IMR-90 (cell line): ENCODE measurements at regions not wholly inside any gene's neighbourhood (a gene's known extent, or its start where the extent isn't known, plus 50 kb on each side); places are given as distances from the start of the nearest gene placed in this dataset.
"Not testable (repeated sequence)": the region's sequence is repeated elsewhere in the genome, so short reads cannot be mapped to it uniquely, and the experiment has no call there.

Experiments
- ATAC-seq: fragments of 200-7000 bp; cut with Tn5 transposase; 2 replicates; pipeline ENCODE4 v1.9.1; 2020; ENCODE audit warnings: low read depth, mild to moderate bottlenecking, moderate library complexity
- BruUV-seq: library from RNA; stranded (reverse); fragments of 400-500 nt; replicated peaks from 2 replicates; lab custom pipeline; 2021; lab: Mats Ljungman, UMichigan
- CTCF ChIA-PET: fragments of 300-600 bp; formaldehyde crosslinking; extraction: SDS; loops from one replicate; lab custom pipeline; 2021; ENCODE audit warnings: antibody characterized with exemption; lab: Yijun Ruan, JAX
- POLR2A ChIA-PET: fragments of 300-600 bp; sonication (Branson Sonifier 250); formaldehyde crosslinking; loops from one replicate; lab custom pipeline; 2022; ENCODE audit warnings: antibody characterized with exemption; ENCODE audit not compliant: unreplicated experiment; lab: Charles Lee
- DNase-seq: peaks from one replicate; pipeline ENCODE4 v3.0.0; 2013
- H2AFZ ChIP-seq: replicated peaks from 2 replicates; pipeline ENCODE3; 2013; ENCODE audit warnings: low read length, mild to moderate bottlenecking; ENCODE audit not compliant: poor library complexity
- H2AK5ac ChIP-seq: 2 replicates; pipeline ENCODE4 v1.6.1; 2013; ENCODE audit warnings: low read depth, low read length, inconsistent platforms
- H2AK9ac ChIP-seq: replicated peaks from 2 replicates; pipeline ENCODE3; 2013; ENCODE audit warnings: mild to moderate bottlenecking, low read depth, low read length, moderate library complexity; ENCODE audit not compliant: poor library complexity
- H2BK120ac ChIP-seq: 2 replicates; pipeline ENCODE4 v1.6.1; 2013; ENCODE audit warnings: low read depth, low read length, inconsistent platforms
- H2BK15ac ChIP-seq: 3 replicates; pipeline ENCODE4 v1.6.1; 2013; ENCODE audit warnings: low read depth, low read length, inconsistent platforms
- H2BK20ac ChIP-seq: 2 replicates; pipeline ENCODE4 v1.6.1; 2013; ENCODE audit warnings: low read depth, mild to moderate bottlenecking, inconsistent platforms, low read length, moderate library complexity
- H2BK5ac ChIP-seq: 2 replicates; pipeline ENCODE4 v1.6.1; 2013; ENCODE audit warnings: mild to moderate bottlenecking, low read depth, low read length, inconsistent platforms; ENCODE audit not compliant: poor library complexity, severe bottlenecking
- H3K14ac ChIP-seq: replicated peaks from 2 replicates; pipeline ENCODE4 v1.6.1; 2013; ENCODE audit warnings: low read depth, low read length, inconsistent platforms
- H3K18ac ChIP-seq: 2 replicates; pipeline ENCODE4 v1.6.1; 2013; ENCODE audit warnings: low read depth, low read length, control low read depth
- H3K23ac ChIP-seq: 2 replicates; pipeline ENCODE4 v1.6.1; 2013; ENCODE audit warnings: low read depth, low read length, inconsistent platforms
- H3K27ac ChIP-seq: 2 replicates; pipeline ENCODE4 v1.5.1; 2013; ENCODE audit warnings: mild to moderate bottlenecking, control low read depth, low read length; ENCODE audit not compliant: insufficient read depth
- H3K27me3 ChIP-seq: 2 replicates; pipeline ENCODE4 v1.6.1; 2013; ENCODE audit warnings: low read length; ENCODE audit not compliant: control insufficient read depth, insufficient read depth
- H3K36me3 ChIP-seq: 2 replicates; pipeline ENCODE4 v1.6.1; 2013; ENCODE audit warnings: low read length, mixed read lengths; ENCODE audit not compliant: control insufficient read depth, insufficient read depth
- H3K4ac ChIP-seq: 2 replicates; pipeline ENCODE4 v1.6.1; 2013; ENCODE audit warnings: low read depth, low read length, inconsistent platforms
- H3K4me1 ChIP-seq: 2 replicates; pipeline ENCODE4 v1.6.1; 2013; ENCODE audit warnings: low read length, mixed read lengths; ENCODE audit not compliant: control insufficient read depth, insufficient read depth
- H3K4me2 ChIP-seq: 2 replicates; pipeline ENCODE4 v1.6.1; 2013; ENCODE audit warnings: low read depth, mild to moderate bottlenecking, control low read depth, low read length, moderate library complexity
- H3K4me3 ChIP-seq: 2 replicates; pipeline ENCODE4 v1.5.1; 2013; ENCODE audit warnings: low read depth, mild to moderate bottlenecking, control low read depth, low read length, moderate library complexity; ENCODE audit not compliant: insufficient read depth
- H3K56ac ChIP-seq: 2 replicates; pipeline ENCODE4 v1.6.1; 2013; ENCODE audit warnings: low read length, inconsistent platforms; ENCODE audit not compliant: insufficient read depth; ENCODE audit errors: extremely low read depth
- H3K79me1 ChIP-seq, 2 experiments: 2 replicates each; pipeline ENCODE4 v1.6.1; 2013; ENCODE audit warnings: low read length in 2 of 2, inconsistent platforms in 1 of 2, low read depth in 1 of 2
- H3K9ac ChIP-seq: 2 replicates; pipeline ENCODE4 v1.6.1; 2013; ENCODE audit warnings: low read depth, low read length, control low read depth
- H3K9me1 ChIP-seq: 2 replicates; pipeline ENCODE4 v1.6.1; 2013; ENCODE audit warnings: low read length, inconsistent platforms; ENCODE audit not compliant: insufficient read depth
- H3K9me3 ChIP-seq: 2 replicates; pipeline ENCODE4 v1.6.1; 2013; ENCODE audit warnings: low read length; ENCODE audit not compliant: control insufficient read depth, insufficient read depth
- H4K20me1 ChIP-seq: 2 replicates; pipeline ENCODE4 v1.6.1; 2013; ENCODE audit warnings: low read length, inconsistent platforms; ENCODE audit not compliant: insufficient read depth
- H4K5ac ChIP-seq: 2 replicates; pipeline ENCODE4 v1.6.1; 2013; ENCODE audit warnings: mild to moderate bottlenecking, low read depth, low read length, control low read depth
- H4K8ac ChIP-seq, 2 experiments: 2 replicates each; pipeline ENCODE4 v1.6.1; 2013; ENCODE audit warnings: low read depth in 2 of 2, low read length in 2 of 2, control low read depth in 1 of 2, inconsistent platforms in 1 of 2
- H4K91ac ChIP-seq: 2 replicates; pipeline ENCODE4 v1.6.1; 2013; ENCODE audit warnings: low read depth, low read length, inconsistent platforms; ENCODE audit not compliant: insufficient read depth
- WGBS, 2 experiments: methylation state at CpG; one replicate each; pipeline versions ENCODE4 v1.1.5 to v1.1.7; 2013; ENCODE audit warnings: missing lambda C conversion rate in 2 of 2; ENCODE audit not compliant: insufficient read length in 1 of 2; ENCODE audit errors: extremely low coverage in 2 of 2; 5-methylcytosine and 5-hydroxymethylcytosine counted together
- dilution Hi-C: fragments of 300-500 bp; cut with HindIII; formaldehyde crosslinking; loops from one replicate; pipeline ENCODE4 v1.14.3; 2018; ENCODE audit warnings: low sequenced_read_pairs; ENCODE audit not compliant: unreplicated experiment
- in situ Hi-C: fragments of 300-500 bp; cut with MboI; formaldehyde crosslinking; loops from 3 replicates; pipeline ENCODE4 v1.14.3; 2019; ENCODE audit warnings: low sequenced_read_pairs, inconsistent platforms, mixed read lengths
- intact Hi-C: fragments of 100-400 bp; cut with micrococcal nuclease; formaldehyde crosslinking; loops from 2 replicates; pipeline ENCODE4 v1.10.0; 2022

GRCh38 chr5:25510692-25511091 is 865.9 kb upstream of the CDH10 start:
- H3K4me2 ChIP-seq, intact Hi-C loops, H3K9me1 ChIP-seq, H2BK5ac ChIP-seq, BruUV-seq, H4K91ac ChIP-seq, H3K27ac ChIP-seq, H3K14ac ChIP-seq, H3K36me3 ChIP-seq, dilution Hi-C loops, H3K27me3 ChIP-seq, in situ Hi-C loops, H3K23ac ChIP-seq, H2BK20ac ChIP-seq, ATAC-seq, H3K4ac ChIP-seq, H2BK120ac ChIP-seq, H3K79me1 ChIP-seq, H4K20me1 ChIP-seq, H2AK9ac ChIP-seq, H3K4me3 ChIP-seq, DNase-seq, H2AK5ac ChIP-seq, H3K9ac ChIP-seq, CTCF ChIA-PET, H2BK15ac ChIP-seq, H4K5ac ChIP-seq, POLR2A ChIA-PET, H3K4me1 ChIP-seq, H4K8ac ChIP-seq, H3K18ac ChIP-seq, H3K56ac ChIP-seq, H2AFZ ChIP-seq, H3K9me3 ChIP-seq: not testable (repeated sequence)
- no CpG with 5 or more reads among the region's 2 CpGs for WGBS, 2 experiments

DNA sequence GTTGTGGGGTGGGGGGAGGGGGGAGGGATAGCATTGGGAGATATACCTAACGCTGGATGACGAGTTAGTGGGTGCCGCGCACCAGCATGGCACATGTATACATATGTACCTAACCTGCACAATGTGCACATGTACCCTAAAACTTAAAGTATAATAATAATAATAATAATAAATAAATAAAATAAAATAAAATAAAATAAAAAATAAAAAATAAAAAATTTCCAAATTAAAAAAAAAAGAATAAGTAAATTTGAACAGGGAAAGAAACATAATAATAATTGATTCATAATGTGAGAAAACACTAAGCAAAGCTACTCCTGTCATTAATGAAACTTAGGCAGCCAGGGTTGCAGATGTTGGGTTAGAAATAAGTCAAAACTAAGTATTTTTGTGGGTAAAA is 863.2 kb upstream of the CDH10 start:
- H3K9me3 ChIP-seq, intact Hi-C loops, H3K4ac ChIP-seq, H3K4me3 ChIP-seq, H3K79me1 ChIP-seq, H2AK5ac ChIP-seq, H2BK20ac ChIP-seq, H3K56ac ChIP-seq, H3K4me2 ChIP-seq, H3K36me3 ChIP-seq, in situ Hi-C loops, DNase-seq, ATAC-seq, H4K91ac ChIP-seq, H3K23ac ChIP-seq, H2BK15ac ChIP-seq, BruUV-seq, POLR2A ChIA-PET, H4K20me1 ChIP-seq, H3K14ac ChIP-seq, dilution Hi-C loops, H2AK9ac ChIP-seq, H3K4me1 ChIP-seq, H3K9me1 ChIP-seq, H2BK120ac ChIP-seq, CTCF ChIA-PET, H2AFZ ChIP-seq, H4K8ac ChIP-seq, H3K9ac ChIP-seq, H3K27me3 ChIP-seq, H2BK5ac ChIP-seq, H3K27ac ChIP-seq, H4K5ac ChIP-seq, H3K18ac ChIP-seq: not testable (repeated sequence)
- no CpG with 5 or more reads among the region's 4 CpGs for WGBS, 2 experiments
